HL-60/S4 treated with retinoic acid at 250 ng/mL for 4 days and 3 days (cell line): ENCODE measurements at regions not wholly inside any gene's neighbourhood (a gene's known extent, or its start where the extent isn't known, plus 50 kb on each side); places are given as distances from the start of the nearest gene placed in this dataset.
"Not testable (repeated sequence)": the region's sequence is repeated elsewhere in the genome, so short reads cannot be mapped to it uniquely, and the experiment has no call there.

Experiments used
- in situ Hi-C: fragments of 300-500 bp; cut with MboI; formaldehyde crosslinking; loops from 2 replicates; pipeline ENCODE4 v1.7.0; 2022; ENCODE audit warnings: low sequenced_read_pairs

GRCh38 chr11:71638801-71639519, 56.3 kb upstream of the KRTAP5-11 start:
- in situ Hi-C loops = not testable (repeated sequence)

DNA sequence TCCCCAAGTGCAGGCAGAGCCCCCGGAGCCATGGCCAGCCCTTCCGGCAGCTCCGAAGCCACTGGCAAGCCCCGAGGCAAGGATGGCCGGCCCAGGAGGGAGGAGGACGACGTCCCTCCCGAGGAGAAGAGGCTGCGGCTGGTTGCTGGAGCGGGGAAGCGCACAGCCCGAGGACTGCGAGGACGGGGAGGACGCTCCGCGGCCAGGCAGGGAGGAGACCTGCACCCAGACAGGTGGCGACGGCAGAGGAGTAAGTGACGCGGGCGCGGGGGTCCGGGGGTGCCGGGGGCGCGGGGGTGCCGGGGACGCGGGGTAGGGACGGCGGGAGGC, 56.8 kb upstream of the KRTAP5-11 start:
- in situ Hi-C loops = not testable (repeated sequence)

DNA sequence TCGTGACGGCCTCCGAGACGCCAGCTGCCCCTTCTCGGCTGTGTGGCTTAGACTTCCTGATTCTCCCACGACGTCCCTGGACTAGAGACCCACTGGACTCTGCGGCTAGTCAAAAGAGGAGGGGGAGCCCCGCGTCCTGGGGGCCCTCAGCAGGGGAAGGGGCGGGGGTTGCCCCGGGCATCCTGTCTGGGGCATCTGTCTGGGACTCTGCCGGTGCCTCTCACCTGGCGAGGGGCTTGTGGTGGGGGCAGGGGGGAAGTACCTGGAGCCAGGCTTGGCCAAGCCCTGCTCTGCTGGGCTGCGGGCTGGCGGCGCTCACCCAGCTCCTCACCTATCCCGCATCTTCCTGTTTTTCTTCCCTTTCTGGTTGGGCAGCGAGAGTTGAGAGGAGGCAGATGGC, 57.2 kb upstream of the KRTAP5-11 start:
- in situ Hi-C loops = not testable (repeated sequence)

- in situ Hi-C loops = not testable (repeated sequence)
Observed at GRCh38 chr11:71647078-71647477, 64.4 kb upstream of the KRTAP5-11 start.

GRCh38 chr11:71652998-71653397, 70.3 kb upstream of the KRTAP5-11 start:
- in situ Hi-C loops = not testable (repeated sequence)

DNA sequence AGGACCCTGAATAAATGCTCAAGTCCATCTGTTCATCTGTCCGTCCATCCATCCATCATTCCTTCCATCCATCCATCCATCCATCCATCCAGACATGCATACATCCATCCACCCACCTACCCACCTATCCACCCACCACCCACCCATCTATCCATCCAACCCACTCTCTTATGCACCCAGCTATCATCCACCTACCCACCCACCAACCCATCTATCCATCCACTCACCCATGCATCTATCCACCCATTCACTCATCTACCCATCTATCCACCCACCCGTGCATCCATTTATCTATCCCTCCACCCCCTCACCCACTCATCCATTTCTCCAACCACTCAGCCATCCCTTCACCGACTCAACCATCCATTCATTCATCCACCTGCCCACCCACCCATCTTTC, 71.7 kb upstream of the KRTAP5-11 start:
- in situ Hi-C loops = not testable (repeated sequence)

DNA sequence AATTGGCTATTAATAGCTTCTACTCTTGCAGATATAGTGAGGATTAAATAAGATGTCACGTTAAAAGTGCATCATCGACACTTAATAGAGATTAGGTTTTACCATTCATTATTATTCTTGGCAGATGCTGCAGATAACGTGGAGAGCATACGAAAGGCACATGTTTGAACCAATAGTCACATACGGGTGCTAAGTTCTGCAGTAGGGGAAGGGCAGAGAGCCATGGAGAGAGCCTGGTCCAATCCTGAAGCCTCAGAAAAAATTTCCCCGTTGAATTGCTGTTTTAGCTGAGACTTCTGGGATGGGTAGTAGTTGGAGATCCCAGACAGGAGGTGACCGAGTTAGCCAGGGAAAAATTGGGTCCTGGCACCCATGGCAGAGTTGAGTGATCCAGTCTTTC, 72.4 kb upstream of the KRTAP5-11 start:
- in situ Hi-C loops = not testable (repeated sequence)

DNA sequence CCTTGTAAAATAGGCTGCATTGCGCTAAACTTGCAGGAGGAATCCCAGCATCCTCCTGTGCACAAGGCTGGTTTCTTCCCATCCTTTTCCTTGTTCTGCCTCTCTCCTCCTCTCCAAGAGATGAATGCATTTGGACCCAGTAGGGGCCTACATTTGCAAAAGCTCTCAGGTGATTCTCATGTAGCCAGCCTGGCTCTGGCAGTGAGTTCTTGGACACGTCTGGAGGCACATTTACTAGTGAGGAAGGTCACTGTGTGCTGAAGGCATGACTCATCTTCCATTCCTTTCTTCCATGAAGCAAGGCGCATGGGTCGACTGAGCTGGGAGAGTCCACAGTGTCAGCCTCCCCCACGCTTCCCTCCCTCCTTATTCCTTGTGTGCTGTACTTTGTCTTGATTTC, 73.8 kb upstream of the KRTAP5-11 start:
- in situ Hi-C loops = not testable (repeated sequence)

GRCh38 chr11:71664941-71665340, 82.3 kb upstream of the KRTAP5-11 start:
- in situ Hi-C loops = not testable (repeated sequence)

DNA sequence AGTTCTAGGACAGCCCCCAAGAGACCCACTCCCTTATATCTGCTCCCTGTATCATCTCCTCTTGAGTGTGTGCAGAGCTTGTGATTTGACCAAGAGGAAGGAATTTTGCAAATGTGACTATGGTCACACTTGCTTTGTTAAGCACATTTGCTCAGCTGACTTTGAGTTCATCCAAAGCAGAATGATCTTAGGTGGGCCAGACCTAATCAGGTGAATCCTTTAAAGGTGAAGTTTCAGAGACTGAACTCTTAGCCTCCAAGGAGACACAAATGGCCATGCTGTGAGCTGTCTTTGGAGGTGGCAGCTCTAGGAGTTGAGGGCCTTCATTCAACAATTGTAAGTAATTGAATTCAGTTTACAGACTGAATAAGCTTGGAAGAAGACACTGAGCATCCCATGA, 115.4 kb upstream of the KRTAP5-11 start:
- in situ Hi-C loops = not testable (repeated sequence)

- in situ Hi-C loops = not testable (repeated sequence)
Observed at GRCh38 chr11:71698961-71699360, 116.3 kb upstream of the KRTAP5-11 start.

- in situ Hi-C loops = not testable (repeated sequence)
Observed at GRCh38 chr11:71701435-71702291, 119.0 kb upstream of the KRTAP5-11 start.

DNA sequence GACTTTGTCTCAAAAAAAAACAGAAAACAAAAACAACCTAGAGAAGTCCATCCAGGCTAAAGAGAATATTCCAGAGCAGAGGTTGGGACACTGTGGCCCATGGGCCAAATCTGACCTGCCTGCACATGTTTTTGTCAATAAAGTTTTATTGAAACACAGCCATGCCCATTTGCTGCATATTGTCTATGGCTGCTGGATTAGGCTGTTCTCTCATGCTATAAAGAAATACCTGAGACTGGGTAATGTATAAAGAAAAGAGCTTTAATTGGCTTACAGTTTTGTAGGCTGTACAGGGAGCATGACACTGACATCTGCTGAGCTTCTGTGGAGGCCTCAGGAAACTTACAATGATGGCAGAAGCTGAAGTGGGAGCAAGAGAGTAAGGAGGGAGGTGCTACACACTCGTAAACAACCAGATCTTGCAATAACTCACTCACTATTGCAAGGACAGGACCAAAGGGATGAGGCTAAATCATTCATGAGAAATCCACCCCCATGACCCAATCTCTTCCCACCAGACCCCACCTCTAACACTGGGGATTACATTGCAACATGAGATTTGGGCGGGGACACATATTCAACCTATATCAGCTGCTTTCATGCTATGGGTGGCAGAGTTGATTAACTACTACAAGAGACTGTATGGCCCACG, 122.5 kb upstream of the KRTAP5-11 start:
- in situ Hi-C loops = not testable (repeated sequence)

DNA sequence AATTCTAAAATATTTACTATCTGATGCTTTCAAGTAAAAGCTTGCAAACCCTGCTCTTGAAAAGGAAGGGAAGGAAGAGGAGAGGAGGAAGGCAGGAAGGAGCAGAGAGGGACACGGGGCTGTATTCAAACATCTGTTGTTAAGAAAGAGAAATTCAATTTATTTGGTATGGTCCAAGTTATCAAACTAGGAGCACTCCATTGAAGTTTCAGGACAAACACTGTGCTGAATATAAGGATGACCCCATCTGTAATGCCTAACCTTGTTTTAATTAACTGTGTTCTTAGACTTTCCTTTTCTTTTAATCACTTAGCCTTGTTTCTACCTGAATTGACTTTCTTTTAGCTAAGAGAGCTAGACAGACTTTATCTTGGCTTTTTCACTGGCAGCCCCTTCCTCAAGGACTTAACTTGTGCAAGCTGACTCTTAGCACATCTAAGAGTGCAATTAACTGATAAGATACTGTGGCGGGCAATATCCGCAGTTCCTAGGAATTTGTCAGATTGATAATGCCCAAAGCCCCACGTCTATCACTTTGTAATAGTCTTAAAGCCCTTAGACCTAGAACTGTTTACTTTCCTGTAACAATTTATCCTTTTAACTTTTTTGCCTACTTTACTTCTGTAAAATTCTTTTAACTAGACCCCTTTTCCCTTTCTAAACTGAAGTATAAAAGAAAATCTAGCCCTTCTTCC, 123.2 kb upstream of the KRTAP5-11 start:
- in situ Hi-C loops = not testable (repeated sequence)

GRCh38 chr11:71707083-71707482, 124.4 kb upstream of the KRTAP5-11 start:
- in situ Hi-C loops = not testable (repeated sequence)

GRCh38 chr11:71709541-71709940, 123.5 kb upstream of the DEFB108B start:
- in situ Hi-C loops = not testable (repeated sequence)

DNA sequence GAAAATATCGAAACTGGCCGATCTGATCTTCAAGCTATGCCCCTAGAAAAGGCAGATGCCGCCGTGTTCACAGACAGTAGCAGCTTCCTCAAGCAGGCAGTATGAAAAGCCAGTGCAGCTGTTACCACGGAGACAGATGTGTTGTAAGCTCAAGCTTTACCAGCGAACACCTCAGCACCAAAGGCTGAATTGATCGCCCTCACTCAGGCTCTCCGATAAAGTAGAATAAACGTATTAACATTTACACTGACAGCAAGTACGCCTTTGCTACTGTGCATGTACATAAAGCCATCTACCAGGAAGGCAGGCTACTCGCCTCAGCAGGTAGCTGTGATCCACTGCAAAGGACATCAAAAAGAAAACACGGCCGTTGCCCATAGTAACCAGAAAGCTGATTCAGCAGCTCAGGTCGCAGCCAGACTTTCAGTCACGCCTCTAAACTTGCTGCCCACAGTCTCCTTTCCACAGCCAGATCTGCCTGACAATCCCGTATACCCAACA, 122.8 kb upstream of the DEFB108B start:
- in situ Hi-C loops = not testable (repeated sequence)

- in situ Hi-C loops = not testable (repeated sequence)
Observed at GRCh38 chr11:71710701-71711385, 122.2 kb upstream of the DEFB108B start.

DNA sequence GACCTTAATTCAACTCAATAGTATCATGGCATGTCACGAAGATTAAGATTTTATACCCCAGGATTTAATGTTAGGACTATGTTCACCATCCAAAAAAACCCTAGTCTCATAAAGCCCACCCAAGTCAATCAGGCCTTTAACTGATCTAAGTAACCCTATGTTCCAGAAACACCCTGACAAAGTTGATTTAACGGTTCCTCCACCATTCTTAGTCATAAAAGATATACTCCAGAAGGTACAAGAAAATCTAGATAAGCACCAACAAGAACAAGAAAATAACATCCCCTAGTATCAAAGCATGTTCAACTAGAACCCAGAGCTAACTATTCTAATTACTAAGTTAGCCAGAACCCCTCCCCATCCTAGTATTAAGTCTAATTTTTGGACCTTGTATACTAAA, 120.7 kb upstream of the DEFB108B start:
- in situ Hi-C loops = not testable (repeated sequence)

DNA sequence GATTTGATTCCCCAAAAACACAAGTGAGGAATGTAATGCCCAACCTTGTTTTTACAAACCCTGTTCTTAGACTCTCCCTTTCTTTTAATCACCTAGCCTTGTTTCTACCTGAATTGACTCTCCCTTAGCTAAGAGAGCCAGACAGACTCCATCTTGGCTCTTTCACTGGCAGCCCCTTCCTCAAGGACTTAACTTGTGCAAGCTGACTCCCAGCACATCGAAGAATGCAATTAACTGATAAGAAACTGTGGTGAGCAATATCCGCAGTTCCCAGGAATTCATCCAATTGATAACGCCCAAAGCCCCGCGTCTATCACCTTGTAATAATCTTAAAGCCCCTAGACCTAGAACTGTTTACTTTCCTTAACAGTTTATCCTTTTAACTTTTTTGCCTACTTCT, 120.2 kb upstream of the DEFB108B start:
- in situ Hi-C loops = not testable (repeated sequence)
